A549 (cell line): ENCODE measurements at regions not wholly inside any gene's neighbourhood (a gene's known extent, or its start where the extent isn't known, plus 50 kb on each side); places are given as distances from the start of the nearest gene placed in this dataset.

Source experiments
- CHD4 ChIP-seq: fragments of 200-600 bp; sonication (generic); IDR thresholded peaks from 2 replicates; pipeline ENCODE4 v1.6.1; 2016; ENCODE audit warnings: antibody characterized with exemption, mild to moderate bottlenecking, borderline replicate concordance
- CTCF ChIP-seq: fragments of >200 bp; sonication (Bioruptor Twin); formaldehyde crosslinking; IDR thresholded peaks from 3 replicates; pipeline ENCODE4 v1.5.1; 2016
- EHMT2 ChIP-seq: fragments of 200-600 bp; sonication (generic); IDR thresholded peaks from 2 replicates; pipeline ENCODE4 v1.6.1; 2016; ENCODE audit warnings: antibody characterized with exemption, low read depth, mild to moderate bottlenecking, moderate library complexity
- KDM1A ChIP-seq: fragments of 200-600 bp; sonication (generic); IDR thresholded peaks from 2 replicates; pipeline ENCODE4 v1.6.1; 2016; ENCODE audit warnings: low read depth, mild to moderate bottlenecking
- MAFK ChIP-seq: fragments of 450-650 bp; IDR thresholded peaks from 2 replicates; pipeline ENCODE4 v1.6.1; 2014; ENCODE audit not compliant: partially characterized antibody
- MAX ChIP-seq: IDR thresholded peaks from 2 replicates; pipeline ENCODE4 v1.6.1; 2012
- POLR2A ChIP-seq: IDR thresholded peaks from 2 replicates; pipeline ENCODE4 v1.6.1; 2012; ENCODE audit warnings: mild to moderate bottlenecking, low read length
- SMC3 ChIP-seq: fragments of >200 bp; sonication (Bioruptor Twin); formaldehyde crosslinking; IDR thresholded peaks from 3 replicates; pipeline ENCODE4 v1.6.1; 2018; ENCODE audit warnings: inconsistent platforms
- ZC3H11A ChIP-seq: fragments of 450-650 bp; IDR thresholded peaks from 2 replicates; pipeline ENCODE4 v1.6.1; 2014; ENCODE audit warnings: antibody characterized with exemption, mild to moderate bottlenecking
- ZFP36 ChIP-seq: fragments of 450-650 bp; IDR thresholded peaks from 2 replicates; pipeline ENCODE4 v1.6.1; 2014; ENCODE audit warnings: borderline replicate concordance; ENCODE audit not compliant: partially characterized antibody

GRCh38 chr18:66759050-66759828, 155.3 kb upstream of the CDH19 start:
- TF ChIP-seq MAX (no peak), KDM1A (no peak), CTCF (no peak), EHMT2 (no peak), CHD4 (no peak), ZC3H11A (no peak), ZFP36 (no peak), SMC3 (no peak), MAFK (no peak), POLR2A (no peak)
